HEK293T (cell line): ENCODE measurements at regions not wholly inside any gene's neighbourhood (a gene's known extent, or its start where the extent isn't known, plus 50 kb on each side); places are given as distances from the start of the nearest gene placed in this dataset.

Source experiments
- CTCF ChIA-PET: fragments of 350-600 bp; formaldehyde crosslinking; extraction: SDS; loops from one replicate; lab custom pipeline; 2021; ENCODE audit warnings: antibody characterized with exemption, inconsistent platforms; lab: Yijun Ruan, JAX
- POLR2A ChIA-PET: fragments of 350-600 bp; formaldehyde crosslinking; extraction: SDS; loops from one replicate; lab custom pipeline; 2020; ENCODE audit warnings: antibody characterized with exemption, inconsistent platforms; lab: Yijun Ruan, JAX
- DNase-seq: peaks from one replicate; pipeline ENCODE4 v3.0.0; 2012; ENCODE audit warnings: mixed read lengths; ENCODE audit errors: extremely low spot score
- ARNT ChIP-seq: fragments of 450-650 bp; IDR thresholded peaks from 2 replicates; pipeline ENCODE4 v1.6.1; 2017; ENCODE audit warnings: mild to moderate bottlenecking
- BHLHE40 ChIP-seq: fragments of 450-650 bp; IDR thresholded peaks from 2 replicates; pipeline ENCODE4 v1.6.1; 2016; ENCODE audit warnings: mild to moderate bottlenecking, moderate library complexity, borderline replicate concordance
- CTBP1 ChIP-seq: fragments of 450-650 bp; IDR thresholded peaks from 2 replicates; pipeline ENCODE4 v1.6.1; 2016; ENCODE audit warnings: borderline replicate concordance
- ELF4 ChIP-seq: fragments of 450-650 bp; IDR thresholded peaks from 2 replicates; pipeline ENCODE4 v1.6.1; 2017; ENCODE audit warnings: antibody characterized with exemption
- FOXA1 ChIP-seq: fragments of 450-650 bp; IDR thresholded peaks from 2 replicates; pipeline ENCODE4 v1.6.1; 2016; ENCODE audit warnings: mild to moderate bottlenecking
- FOXK2 ChIP-seq: fragments of 450-650 bp; IDR thresholded peaks from 2 replicates; pipeline ENCODE4 v1.6.1; 2016; ENCODE audit warnings: mild to moderate bottlenecking
- FOXM1 ChIP-seq: fragments of 450-650 bp; IDR thresholded peaks from 2 replicates; pipeline ENCODE4 v1.6.1; 2017; ENCODE audit warnings: mild to moderate bottlenecking, borderline replicate concordance
- HDGF ChIP-seq: fragments of 450-650 bp; IDR thresholded peaks from 2 replicates; pipeline ENCODE4 v1.6.1; 2017; ENCODE audit warnings: antibody characterized with exemption, borderline replicate concordance
- L3MBTL2 ChIP-seq: fragments of 450-650 bp; conservative IDR thresholded peaks from 2 replicates; pipeline ENCODE4 v1.6.1; 2016; ENCODE audit warnings: mild to moderate bottlenecking
- LEF1 ChIP-seq: fragments of 450-650 bp; IDR thresholded peaks from 2 replicates; pipeline ENCODE4 v1.6.1; 2017; ENCODE audit warnings: mild to moderate bottlenecking, borderline replicate concordance
- NFRKB ChIP-seq: fragments of 450-650 bp; IDR thresholded peaks from 2 replicates; pipeline ENCODE4 v1.6.1; 2016; ENCODE audit warnings: mild to moderate bottlenecking, moderate library complexity
- SP1 ChIP-seq: fragments of 450-650 bp; IDR thresholded peaks from 2 replicates; pipeline ENCODE4 v1.6.1; 2017
- SUZ12 ChIP-seq: fragments of 450-650 bp; IDR thresholded peaks from 2 replicates; pipeline ENCODE4 v1.6.1; 2016; ENCODE audit warnings: mild to moderate bottlenecking
- TARDBP ChIP-seq: fragments of 450-650 bp; IDR thresholded peaks from 2 replicates; pipeline ENCODE4 v1.6.1; 2016
- ZNF384 ChIP-seq: fragments of 450-650 bp; IDR thresholded peaks from 2 replicates; pipeline ENCODE4 v1.6.1; 2016
- TF ChIP-seq, protein P1 (sequence below): fragments of 450-650 bp; IDR thresholded peaks from 2 replicates; pipeline ENCODE4 v1.6.1; 2016

DNA sequence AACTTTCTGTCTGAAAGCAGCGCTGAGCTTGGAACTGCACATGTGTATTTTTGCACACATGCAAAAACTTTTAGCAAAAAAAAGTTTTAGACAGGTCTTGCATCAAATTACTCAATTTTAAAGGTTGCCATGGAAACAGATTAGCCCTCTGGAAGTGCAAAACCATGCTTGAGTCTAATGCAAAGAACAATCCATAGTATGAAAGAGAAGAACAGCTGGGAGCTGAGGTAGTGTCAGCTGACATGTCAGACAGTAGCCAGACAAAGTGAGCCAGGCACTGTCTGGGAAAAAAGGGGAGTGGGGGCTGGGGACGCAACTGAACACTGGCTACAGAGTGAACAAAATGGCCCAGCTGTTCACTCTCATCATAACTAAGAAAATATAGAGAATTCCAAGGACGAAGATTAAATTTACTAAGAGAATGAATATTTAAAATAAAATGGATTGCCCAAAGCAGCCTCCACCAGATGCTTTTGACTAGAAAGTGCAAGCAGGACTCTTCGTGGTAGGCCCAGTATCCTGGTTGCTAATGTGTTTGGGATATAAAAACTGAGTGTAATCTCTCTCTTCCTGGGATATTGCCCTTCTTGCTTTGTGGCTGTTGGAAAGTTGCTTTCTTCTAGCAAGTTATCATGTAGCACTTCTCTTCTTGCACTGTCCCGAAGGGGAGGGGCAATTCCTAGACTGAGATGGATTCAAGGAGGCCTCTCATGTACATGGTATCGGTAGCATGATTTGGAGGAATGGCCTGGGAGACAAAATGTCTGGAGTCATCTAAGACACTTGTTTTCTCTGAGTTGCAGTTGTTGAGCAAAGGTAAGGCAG lies 434.1 kb upstream of the FAT3 start:
- no peak for DNase-seq
- CTCF ChIA-PET = interaction anchor here (0.6 kb wide), 1 partner anchor 874 kb away, joined by 3 read pairs; no protein-coding TSS in a partner anchor
- POLR2A ChIA-PET = no interaction called here
- TF ChIP-seq NFRKB = no peak
- no peak for TF ChIP-seq SP1

DNA sequence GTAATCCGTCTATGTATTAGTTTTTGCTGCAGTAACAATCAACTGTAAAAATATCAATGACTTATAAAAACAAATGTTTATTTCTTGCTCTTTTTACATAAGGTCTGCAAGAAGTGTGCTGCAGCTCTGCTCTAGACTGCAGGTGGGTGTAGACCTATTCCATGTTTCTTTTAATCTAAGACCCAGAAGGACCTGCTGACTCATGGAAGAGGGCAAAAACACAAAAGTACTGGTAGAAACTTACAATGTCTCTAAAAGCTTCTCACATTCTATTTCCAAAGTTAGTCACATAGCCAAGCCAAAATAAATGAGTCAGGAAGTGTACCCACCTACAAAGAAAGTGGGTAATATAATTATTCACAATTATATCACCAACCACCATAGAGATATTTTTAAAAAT lies 435.9 kb upstream of the FAT3 start:
- TF ChIP-seq SP1 (no peak), SUZ12 (no peak), FOXA1 (no peak), CTBP1 (no peak), BHLHE40 (no peak), ARNT (no peak), TARDBP (no peak), NFRKB (no peak), HDGF (no peak), FOXK2 (no peak), ELF4 (no peak), ZNF384 (no peak), LEF1 (no peak), FOXM1 (no peak)
- no peak for DNase-seq
- ChIA-PET POLR2A (no interaction called here), CTCF (no interaction called here)

DNA sequence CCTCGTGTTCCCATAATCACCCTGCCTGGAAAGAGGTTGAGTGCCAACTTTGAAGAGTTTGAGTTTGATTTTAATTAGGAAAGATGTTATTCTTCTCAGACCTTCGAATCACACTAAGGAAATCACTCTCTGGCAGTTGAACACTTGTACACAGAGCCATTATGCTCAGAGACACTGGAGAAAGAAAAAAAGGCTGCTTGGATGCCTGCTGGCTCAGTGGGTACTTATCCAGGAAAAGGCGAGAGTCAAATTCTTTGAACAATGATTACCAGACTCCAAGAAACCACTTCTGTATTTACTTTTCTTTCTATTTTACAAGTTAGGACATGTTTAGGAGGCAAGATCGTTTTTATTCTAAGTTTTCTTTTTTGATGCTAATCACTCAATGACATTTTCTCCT lies 438.5 kb upstream of the FAT3 start:
- DNase-seq = no peak
- CTCF ChIA-PET = no interaction called here
- POLR2A ChIA-PET = no interaction called here
- TF ChIP-seq ELF4 (no peak), SP1 (no peak), TARDBP (no peak), FOXK2 (no peak), NFRKB (no peak), ARNT (no peak)

DNA sequence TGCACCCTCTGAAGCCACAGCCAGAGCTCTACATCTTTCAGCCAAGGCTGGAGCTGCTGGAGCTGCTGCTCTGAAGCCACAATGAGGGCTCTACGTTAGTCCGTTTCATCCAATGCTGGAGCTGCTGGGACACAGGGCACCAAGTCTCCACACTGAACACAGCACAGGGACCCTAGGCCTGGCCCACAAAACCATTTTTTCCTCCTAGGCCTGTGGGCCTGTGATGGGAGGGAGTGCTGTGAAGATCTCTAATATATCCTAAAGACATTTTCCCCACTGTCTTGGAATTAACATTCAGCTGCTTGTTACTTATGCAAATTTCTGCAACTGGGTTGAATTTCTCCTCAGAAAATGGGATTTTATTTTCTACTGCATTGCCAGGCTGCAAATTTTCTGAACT lies 441.4 kb upstream of the FAT3 start:
- CTCF ChIA-PET = no interaction called here
- TF ChIP-seq CTBP1 (no peak), L3MBTL2 (no peak)
- no peak for DNase-seq
- POLR2A ChIA-PET = no interaction called here

DNA sequence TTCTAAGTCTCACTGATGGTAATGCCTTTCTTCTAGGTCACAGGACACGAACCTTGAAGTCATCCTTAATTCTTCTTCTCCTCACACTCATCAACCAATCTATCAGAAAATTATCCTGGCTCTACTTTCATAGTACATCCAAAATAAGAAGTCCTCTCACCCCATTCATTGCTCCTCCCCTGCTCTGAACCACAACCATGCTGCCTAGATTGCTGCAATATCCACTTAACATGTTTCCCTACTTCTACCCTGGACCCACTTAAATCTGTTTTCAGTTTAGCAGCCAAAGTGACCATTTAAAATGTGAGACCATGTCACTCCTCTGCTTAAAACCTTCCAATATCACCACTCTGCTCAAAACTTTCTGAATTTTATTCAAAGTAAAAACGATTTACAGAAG lies 445.9 kb upstream of the FAT3 start:
- TF ChIP-seq ARNT (no peak), LEF1 (no peak), BHLHE40 (no peak), L3MBTL2 (no peak), ELF4 (no peak), TARDBP (no peak), NFRKB (no peak), FOXA1 (no peak), HDGF (no peak), CTBP1 (no peak), SP1 (no peak), SUZ12 (no peak), ZNF384 (no peak), FOXK2 (no peak), FOXM1 (no peak)
- TF ChIP-seq, protein P1, sequence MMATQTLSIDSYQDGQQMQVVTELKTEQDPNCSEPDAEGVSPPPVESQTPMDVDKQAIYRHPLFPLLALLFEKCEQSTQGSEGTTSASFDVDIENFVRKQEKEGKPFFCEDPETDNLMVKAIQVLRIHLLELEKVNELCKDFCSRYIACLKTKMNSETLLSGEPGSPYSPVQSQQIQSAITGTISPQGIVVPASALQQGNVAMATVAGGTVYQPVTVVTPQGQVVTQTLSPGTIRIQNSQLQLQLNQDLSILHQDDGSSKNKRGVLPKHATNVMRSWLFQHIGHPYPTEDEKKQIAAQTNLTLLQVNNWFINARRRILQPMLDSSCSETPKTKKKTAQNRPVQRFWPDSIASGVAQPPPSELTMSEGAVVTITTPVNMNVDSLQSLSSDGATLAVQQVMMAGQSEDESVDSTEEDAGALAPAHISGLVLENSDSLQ = no peak
- CTCF ChIA-PET = no interaction called here
- POLR2A ChIA-PET = no interaction called here
- no peak for DNase-seq

DNA sequence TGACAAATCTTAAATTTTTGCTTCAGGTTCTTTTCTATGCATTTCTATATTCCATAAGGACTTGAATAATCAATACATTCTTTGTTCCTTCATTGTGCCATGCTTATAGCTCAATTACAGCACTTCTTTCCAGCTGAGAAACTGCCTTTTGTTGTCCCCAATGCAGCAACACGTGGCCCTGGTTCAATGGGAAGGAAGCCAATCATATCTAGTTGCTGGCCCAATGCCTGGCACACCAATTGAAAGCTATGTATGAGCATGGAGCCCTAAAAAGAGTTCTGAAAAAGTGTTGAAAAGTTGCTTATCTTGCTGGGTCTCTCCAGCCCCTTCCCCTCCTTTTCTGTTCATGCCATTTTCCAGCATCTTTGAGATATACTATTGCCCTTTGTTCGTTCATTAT lies 448.0 kb upstream of the FAT3 start:
- ChIA-PET POLR2A (no interaction called here), CTCF (no interaction called here)
- no peak for TF ChIP-seq FOXA1
- no peak for TF ChIP-seq HDGF
- no peak for TF ChIP-seq SP1
- no peak for TF ChIP-seq ZNF384
- no peak for TF ChIP-seq BHLHE40
- TF ChIP-seq ARNT = no peak
- TF ChIP-seq TARDBP = no peak
- no peak for TF ChIP-seq CTBP1
- no peak for TF ChIP-seq ELF4
- TF ChIP-seq, protein P1 = no peak
- no peak for TF ChIP-seq LEF1
- TF ChIP-seq L3MBTL2 = no peak
- DNase-seq = no peak

DNA sequence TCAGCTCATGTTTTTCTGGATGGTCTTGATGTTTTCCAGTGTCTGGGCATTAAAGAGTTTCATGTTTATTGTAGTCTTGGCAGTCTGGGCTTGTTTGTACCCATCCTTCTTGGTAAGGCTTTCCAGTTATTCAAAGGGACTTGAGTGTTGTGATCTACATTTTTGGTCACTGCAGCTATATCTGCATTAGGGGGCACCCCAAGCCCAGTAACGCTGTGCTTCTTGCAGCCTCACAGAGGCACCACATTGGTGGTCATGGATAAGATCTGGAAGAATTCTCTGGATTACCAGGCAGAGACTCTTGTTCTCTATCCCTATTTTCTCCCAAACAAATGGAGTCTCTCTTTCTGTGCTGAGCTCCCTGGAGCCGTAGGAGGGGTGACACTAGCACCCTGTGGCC lies 451.5 kb upstream of the FAT3 start:
- no peak for TF ChIP-seq TARDBP
- TF ChIP-seq, protein P1 = no peak
- TF ChIP-seq FOXM1 = no peak
- no peak for TF ChIP-seq FOXK2
- no peak for TF ChIP-seq ZNF384
- TF ChIP-seq SP1 = no peak
- no peak for TF ChIP-seq CTBP1
- no peak for TF ChIP-seq HDGF
- TF ChIP-seq FOXA1 = no peak
- no peak for TF ChIP-seq L3MBTL2
- TF ChIP-seq ELF4 = no peak
- no peak for TF ChIP-seq NFRKB
- TF ChIP-seq BHLHE40 = no peak
- no peak for TF ChIP-seq SUZ12
- no peak for TF ChIP-seq ARNT
- no peak for TF ChIP-seq LEF1
- ChIA-PET POLR2A (no interaction called here), CTCF (interaction anchor here (0.6 kb wide), 1 partner anchor 588 kb away, joined by 5 read pairs; no protein-coding TSS in a partner anchor)
- no peak for DNase-seq
